Gastrocnemius medialis (tissue), 4 donors: ENCODE measurements at regions not wholly inside any gene's neighbourhood (a gene's known extent, or its start where the extent isn't known, plus 50 kb on each side); places are given as distances from the start of the nearest gene placed in this dataset.

Experiments
- POLR2A ChIP-seq, 2 donors: fragments of 450-650 bp; IDR thresholded peaks; one replicate each; pipeline ENCODE4 v1.6.1; 2017; ENCODE audit warnings: antibody characterized with exemption in 2 of 2, mild to moderate bottlenecking in 2 of 2, moderate library complexity in 2 of 2
- TF ChIP-seq, protein P1 (sequence below), 5 experiments: fragments of 450-650 bp in 3 of 5; fragments of 200-600 bp in 2 of 5; sonication (generic) in 2 of 5; IDR thresholded peaks in 4 of 5; conservative IDR thresholded peaks in 1 of 5; 1 replicate in 4 of 5; 2 replicates in 1 of 5; pipeline ENCODE4 v1.5.1; 2016 to 2019; ENCODE audit warnings: antibody characterized with exemption in 5 of 5, mild to moderate bottlenecking in 3 of 5, moderate library complexity in 3 of 5

DNA sequence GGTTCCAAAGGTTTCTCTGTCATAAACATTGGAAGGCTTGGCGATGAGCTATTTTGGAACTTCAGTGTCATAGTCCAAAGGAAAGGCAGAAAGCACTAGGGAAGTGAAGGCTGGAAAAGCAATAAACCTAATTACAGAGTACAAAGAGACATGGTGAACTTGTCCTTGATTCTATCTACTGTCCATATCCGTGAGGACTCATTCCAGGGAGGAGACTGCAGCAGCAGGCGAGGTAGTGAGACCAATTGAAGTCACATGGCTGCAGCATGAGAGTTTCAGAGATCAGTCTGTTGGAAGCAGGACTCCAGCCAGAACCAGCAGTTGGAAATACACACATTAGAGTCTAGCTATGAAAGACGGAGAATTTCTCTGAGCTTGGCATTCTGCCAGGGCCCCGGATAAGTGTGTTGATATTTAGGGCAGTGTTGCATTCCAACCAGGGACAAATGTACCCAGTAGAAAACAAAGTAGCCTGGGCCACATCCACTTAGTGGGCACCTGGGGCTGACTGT is 54.1 kb upstream of the ARHGAP42 start:
- TF ChIP-seq POLR2A (IDR thresholded peaks at IDR 0.05) = no peak
- TF ChIP-seq, protein P1, sequence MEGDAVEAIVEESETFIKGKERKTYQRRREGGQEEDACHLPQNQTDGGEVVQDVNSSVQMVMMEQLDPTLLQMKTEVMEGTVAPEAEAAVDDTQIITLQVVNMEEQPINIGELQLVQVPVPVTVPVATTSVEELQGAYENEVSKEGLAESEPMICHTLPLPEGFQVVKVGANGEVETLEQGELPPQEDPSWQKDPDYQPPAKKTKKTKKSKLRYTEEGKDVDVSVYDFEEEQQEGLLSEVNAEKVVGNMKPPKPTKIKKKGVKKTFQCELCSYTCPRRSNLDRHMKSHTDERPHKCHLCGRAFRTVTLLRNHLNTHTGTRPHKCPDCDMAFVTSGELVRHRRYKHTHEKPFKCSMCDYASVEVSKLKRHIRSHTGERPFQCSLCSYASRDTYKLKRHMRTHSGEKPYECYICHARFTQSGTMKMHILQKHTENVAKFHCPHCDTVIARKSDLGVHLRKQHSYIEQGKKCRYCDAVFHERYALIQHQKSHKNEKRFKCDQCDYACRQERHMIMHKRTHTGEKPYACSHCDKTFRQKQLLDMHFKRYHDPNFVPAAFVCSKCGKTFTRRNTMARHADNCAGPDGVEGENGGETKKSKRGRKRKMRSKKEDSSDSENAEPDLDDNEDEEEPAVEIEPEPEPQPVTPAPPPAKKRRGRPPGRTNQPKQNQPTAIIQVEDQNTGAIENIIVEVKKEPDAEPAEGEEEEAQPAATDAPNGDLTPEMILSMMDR (IDR thresholded peaks at IDR 0.05 in 4 of 5, conservative IDR thresholded peaks at IDR 0.05 in 1 of 5) = no peak
